RWPE2 (cell line): ENCODE measurements at regions not wholly inside any gene's neighbourhood (a gene's known extent, or its start where the extent isn't known, plus 50 kb on each side); places are given as distances from the start of the nearest gene placed in this dataset.
A peak's percentile ranks its signal among the peaks of the same experiment; 100 is the strongest.

Experiments used
- ATAC-seq: fragments of 200-7000 bp; cut with Tn5 transposase; 3 replicates; pipeline ENCODE4 v1.9.1; 2021; ENCODE audit warnings: low read depth
- DNase-seq: peaks from one replicate; pipeline ENCODE4 v3.0.0-alpha.2; 2020; ENCODE audit warnings: low spot score
- H3K27ac ChIP-seq: fragments of 450-650 bp; 2 replicates; pipeline ENCODE4 v1.5.1; 2017; ENCODE audit warnings: mild to moderate bottlenecking; ENCODE audit not compliant: poor library complexity, severe bottlenecking
- H3K27me3 ChIP-seq: fragments of 250-450 bp; sonication (Bioruptor Pico); 2 replicates; pipeline ENCODE4 v1.5.1; 2021; ENCODE audit warnings: mild to moderate bottlenecking, moderate library complexity; ENCODE audit not compliant: insufficient read depth, poor library complexity, severe bottlenecking
- H3K36me3 ChIP-seq: fragments of 250-450 bp; sonication (Bioruptor Pico); 2 replicates; pipeline ENCODE4 v1.5.1; 2020; ENCODE audit warnings: low read depth, mild to moderate bottlenecking, moderate library complexity
- H3K4me1 ChIP-seq: fragments of 250-450 bp; sonication (Bioruptor Pico); 2 replicates; pipeline ENCODE4 v1.5.1; 2021; ENCODE audit warnings: mild to moderate bottlenecking, moderate library complexity; ENCODE audit not compliant: insufficient read depth, poor library complexity, severe bottlenecking
- H3K4me3 ChIP-seq: fragments of 250-450 bp; sonication (Bioruptor Pico); 2 replicates; pipeline ENCODE4 v1.5.1; 2021; ENCODE audit warnings: mild to moderate bottlenecking, moderate library complexity; ENCODE audit not compliant: severe bottlenecking
- H3K9me3 ChIP-seq: fragments of 250-450 bp; sonication (Bioruptor Pico); 2 replicates; pipeline ENCODE4 v1.5.1; 2021; ENCODE audit warnings: mild to moderate bottlenecking, moderate library complexity; ENCODE audit not compliant: severe bottlenecking
- TF ChIP-seq, protein P1 (sequence below): fragments of 450-650 bp; IDR thresholded peaks from one replicate; pipeline ENCODE4 v1.5.1; 2017; ENCODE audit warnings: mild to moderate bottlenecking, moderate library complexity; ENCODE audit not compliant: poor library complexity, severe bottlenecking

DNA sequence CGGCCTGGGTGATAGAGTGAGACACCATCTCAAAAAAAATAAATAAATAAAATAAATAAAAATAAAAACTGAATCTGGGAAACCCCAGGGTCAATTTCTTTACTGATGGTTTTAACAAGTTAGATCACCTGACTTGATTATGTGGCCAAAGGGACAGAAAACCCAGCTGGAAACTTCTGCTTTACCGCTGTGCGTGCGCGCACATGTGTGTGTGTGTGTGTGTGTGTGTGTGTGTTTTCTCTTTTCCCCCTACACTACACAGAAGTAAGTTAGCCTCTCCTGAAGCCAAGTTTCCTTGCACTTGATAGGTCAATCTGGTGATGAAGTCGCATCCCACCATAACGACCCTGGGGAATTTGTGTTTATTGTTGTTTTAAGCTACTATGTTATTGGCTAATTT lies 105.3 kb upstream of the AMN1 start:
- H3K27ac ChIP-seq: no peak overlapping the region
- H3K9me3 ChIP-seq: no peaks in the 10 kb centered on the region
- no peak for ATAC-seq
- no peak overlapping the region for H3K4me3 ChIP-seq
- H3K27me3 ChIP-seq: no peaks in the 10 kb centered on the region
- no peak for DNase-seq
- H3K4me1 ChIP-seq: no peaks in the 10 kb centered on the region
- TF ChIP-seq, protein P1, sequence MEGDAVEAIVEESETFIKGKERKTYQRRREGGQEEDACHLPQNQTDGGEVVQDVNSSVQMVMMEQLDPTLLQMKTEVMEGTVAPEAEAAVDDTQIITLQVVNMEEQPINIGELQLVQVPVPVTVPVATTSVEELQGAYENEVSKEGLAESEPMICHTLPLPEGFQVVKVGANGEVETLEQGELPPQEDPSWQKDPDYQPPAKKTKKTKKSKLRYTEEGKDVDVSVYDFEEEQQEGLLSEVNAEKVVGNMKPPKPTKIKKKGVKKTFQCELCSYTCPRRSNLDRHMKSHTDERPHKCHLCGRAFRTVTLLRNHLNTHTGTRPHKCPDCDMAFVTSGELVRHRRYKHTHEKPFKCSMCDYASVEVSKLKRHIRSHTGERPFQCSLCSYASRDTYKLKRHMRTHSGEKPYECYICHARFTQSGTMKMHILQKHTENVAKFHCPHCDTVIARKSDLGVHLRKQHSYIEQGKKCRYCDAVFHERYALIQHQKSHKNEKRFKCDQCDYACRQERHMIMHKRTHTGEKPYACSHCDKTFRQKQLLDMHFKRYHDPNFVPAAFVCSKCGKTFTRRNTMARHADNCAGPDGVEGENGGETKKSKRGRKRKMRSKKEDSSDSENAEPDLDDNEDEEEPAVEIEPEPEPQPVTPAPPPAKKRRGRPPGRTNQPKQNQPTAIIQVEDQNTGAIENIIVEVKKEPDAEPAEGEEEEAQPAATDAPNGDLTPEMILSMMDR: no peak
- H3K36me3 ChIP-seq: no peaks in the 10 kb centered on the region

DNA sequence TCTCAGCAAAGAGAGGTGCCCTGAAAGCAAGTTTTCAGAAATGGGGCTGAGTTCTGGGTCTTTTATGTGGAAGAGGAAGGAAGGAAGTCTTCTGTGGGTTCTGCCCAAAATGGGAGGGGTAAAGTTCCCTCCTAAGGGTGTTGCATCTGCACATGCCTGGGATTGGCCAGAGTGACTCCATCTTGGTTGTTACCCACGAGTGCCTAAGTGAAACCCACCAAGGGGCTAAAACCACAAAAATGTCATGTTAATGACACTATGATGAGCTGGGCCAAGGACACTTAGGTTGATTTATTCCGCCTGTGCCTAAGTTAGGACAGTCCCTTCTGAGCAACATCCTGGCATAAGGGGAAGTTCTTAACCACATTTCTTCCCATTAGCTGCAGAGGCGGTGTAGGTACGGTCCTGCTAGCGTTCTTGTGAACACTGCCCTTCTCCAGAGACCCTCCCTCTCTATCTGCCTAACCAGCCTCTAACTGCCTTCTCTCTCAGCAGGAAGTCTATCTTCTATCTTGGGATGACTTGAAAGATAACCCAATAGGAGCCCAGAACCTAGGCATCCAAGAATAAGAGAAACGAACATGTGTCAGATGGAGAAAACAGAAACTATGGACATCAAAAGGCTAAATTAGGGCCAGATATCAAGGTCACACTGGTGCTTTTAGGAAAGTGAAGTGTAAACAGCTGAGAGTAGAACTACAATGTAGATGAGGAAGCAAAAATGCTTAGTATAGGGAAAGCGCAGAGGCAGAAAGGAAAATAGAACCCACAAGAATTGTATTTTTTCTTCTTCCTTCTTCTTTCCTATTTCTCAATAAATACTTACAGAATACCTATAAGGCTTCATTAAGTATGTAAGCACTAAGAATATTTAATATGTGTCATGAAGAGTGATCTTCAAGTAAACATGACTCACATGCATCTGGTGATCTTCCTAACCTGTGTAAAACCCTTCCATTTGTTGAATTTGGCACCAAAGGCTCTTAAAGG lies 104.2 kb upstream of the AMN1 start:
- no peaks in the 10 kb centered on the region for H3K36me3 ChIP-seq
- H3K27me3 ChIP-seq: no peaks in the 10 kb centered on the region
- no peak overlapping the region for H3K27ac ChIP-seq
- TF ChIP-seq, protein P1: no peak
- 0 out of 3 replicates have a peak, but pooled peaks have one; percentile 33 for ATAC-seq
- no peak for DNase-seq
- H3K4me3 ChIP-seq: no peak overlapping the region
- no peaks in the 10 kb centered on the region for H3K9me3 ChIP-seq
- no peaks in the 10 kb centered on the region for H3K4me1 ChIP-seq

DNA sequence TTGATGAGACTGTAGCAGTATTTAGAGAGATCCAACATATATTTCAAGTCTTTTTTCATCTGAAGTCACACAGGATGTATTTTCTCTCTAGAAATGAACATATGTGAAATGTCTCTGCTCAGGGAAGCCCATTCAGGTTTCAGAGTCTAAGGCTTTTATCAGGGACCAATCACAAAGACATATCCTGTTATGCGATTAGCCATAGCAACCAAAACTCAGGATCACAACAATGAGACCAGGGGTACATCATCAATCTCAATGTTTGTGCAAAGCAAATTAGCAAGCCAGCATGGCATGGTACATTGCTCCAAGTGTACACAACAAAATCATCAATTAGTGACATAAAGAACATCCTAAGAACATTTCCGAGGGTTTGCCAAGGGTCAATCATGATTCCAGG lies 99.2 kb upstream of the AMN1 start:
- no peaks in the 10 kb centered on the region for H3K27me3 ChIP-seq
- H3K9me3 ChIP-seq: no peaks in the 10 kb centered on the region
- ATAC-seq (no peak), DNase-seq (no peak)
- H3K4me3 ChIP-seq: no peak overlapping the region
- no peaks in the 10 kb centered on the region for H3K4me1 ChIP-seq
- no peaks in the 10 kb centered on the region for H3K36me3 ChIP-seq
- H3K27ac ChIP-seq: no peak overlapping the region
- TF ChIP-seq, protein P1: no peak

DNA sequence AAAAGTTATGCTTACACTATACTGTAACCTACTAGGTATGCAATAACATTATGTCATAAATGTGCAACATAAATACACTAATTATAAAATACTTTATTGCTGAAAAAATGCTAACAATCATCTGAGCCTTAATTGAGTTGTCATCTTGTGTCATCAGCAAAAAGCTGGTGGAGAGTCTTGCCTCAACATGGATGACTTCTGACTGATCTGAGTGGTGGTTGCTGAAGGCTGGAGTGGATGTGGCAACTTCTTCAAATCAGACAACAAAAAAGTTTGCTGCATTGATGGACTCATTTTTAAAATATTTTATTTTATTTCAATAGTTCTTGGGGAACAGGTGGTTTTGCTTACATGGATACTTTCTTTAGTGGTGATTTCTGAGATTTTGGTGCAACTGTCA lies 93.9 kb upstream of the AMN1 start:
- DNase-seq: no peak
- no peak overlapping the region for H3K4me3 ChIP-seq
- H3K27ac ChIP-seq: no peak overlapping the region
- no peaks in the 10 kb centered on the region for H3K4me1 ChIP-seq
- no peaks in the 10 kb centered on the region for H3K36me3 ChIP-seq
- TF ChIP-seq, protein P1: no peak
- H3K27me3 ChIP-seq: no peaks in the 10 kb centered on the region
- no peaks in the 10 kb centered on the region for H3K9me3 ChIP-seq
- ATAC-seq: no peak

DNA sequence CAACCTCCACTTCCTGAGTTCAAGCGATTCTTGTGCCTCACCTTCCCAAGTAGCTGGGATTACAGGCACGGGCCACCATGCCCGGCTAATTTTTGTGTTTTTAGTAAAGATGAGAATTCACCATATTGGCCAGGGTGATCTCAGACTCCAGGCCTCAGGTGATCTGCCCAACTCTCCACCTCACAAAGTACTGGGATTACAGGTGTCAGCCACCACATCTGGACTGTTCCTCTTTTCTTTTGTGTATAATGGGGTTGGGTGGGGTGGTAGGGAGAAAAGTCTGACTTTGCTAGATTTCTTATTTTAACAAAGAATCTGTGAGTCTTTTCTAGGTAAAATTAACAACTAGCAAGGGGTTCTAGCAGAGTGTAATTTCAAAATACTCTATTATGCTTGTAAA lies 92.7 kb upstream of the AMN1 start:
- ATAC-seq (no peak), DNase-seq (no peak)
- Histone ChIP-seq H3K27me3 (no peaks in the 10 kb centered on the region), H3K36me3 (no peaks in the 10 kb centered on the region), H3K9me3 (no peaks in the 10 kb centered on the region), H3K4me3 (no peak overlapping the region), H3K4me1 (no peaks in the 10 kb centered on the region), H3K27ac (no peak overlapping the region)
- TF ChIP-seq, protein P1: no peak
